GM18526 (cell line): ENCODE measurements at regions not wholly inside any gene's neighbourhood (a gene's known extent, or its start where the extent isn't known, plus 50 kb on each side); places are given as distances from the start of the nearest gene placed in this dataset.

Experiments
- POLR2A ChIP-seq: IDR thresholded peaks from 3 replicates; pipeline ENCODE4 v1.6.1; 2011; ENCODE audit not compliant: insufficient read length; ENCODE audit errors: extremely low read depth

DNA sequence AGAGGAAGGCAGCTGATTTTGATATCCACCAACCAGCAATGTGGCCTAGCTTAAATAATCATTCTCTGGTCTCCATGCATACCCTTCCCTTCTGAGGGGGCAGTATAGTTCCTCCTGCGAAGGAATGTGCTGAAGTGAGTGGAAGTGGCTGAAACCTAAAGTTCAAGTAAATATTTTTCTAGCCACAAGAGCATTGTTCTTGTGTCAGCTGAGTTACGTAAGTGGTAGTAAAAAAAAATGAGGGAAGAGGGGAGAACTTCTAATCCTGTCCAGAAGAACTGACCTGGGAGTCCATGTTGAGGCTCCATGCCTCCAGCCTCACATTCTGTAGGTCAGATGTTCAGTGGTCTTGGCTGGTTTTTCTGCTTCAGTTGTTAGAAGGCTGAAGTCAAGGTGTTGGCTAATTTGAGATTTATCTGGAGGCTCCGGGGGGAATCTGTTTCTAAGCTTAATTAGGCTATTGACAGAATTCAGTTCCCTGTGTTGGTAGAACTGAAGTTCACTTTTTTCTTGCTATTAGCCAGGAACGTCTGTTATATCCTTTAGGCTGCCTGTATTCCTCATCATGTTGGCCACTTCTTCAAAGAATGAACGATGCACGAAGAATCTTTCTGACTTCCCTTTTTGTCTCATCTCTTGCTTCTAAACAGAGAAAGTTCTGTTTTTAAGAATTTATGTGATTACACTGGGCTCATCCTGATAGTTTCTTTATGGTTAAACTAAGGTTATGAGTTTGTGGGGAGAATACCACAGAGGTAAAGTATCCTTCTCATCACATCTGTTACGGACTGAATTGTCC lies 207.1 kb upstream of the PRSS16 start:
- no peak for TF ChIP-seq POLR2A

DNA sequence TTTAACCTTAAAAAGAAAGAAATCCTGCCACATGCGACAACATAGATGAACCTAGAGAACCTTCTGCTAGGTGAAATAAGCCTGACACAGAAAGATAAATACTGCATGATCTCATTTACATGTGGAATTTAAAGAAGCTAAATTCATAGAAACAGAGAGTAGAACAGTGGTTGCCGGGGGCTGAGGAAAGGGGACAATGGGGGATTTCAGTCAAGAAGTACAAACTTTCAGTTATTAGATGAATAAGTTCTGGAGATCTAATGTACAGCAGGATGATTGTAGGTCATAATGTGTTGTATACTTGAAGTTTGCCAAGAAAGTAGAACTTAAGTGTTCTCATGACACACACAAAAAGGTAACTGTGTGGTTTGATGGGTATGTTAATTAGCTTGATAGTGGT lies 204.3 kb upstream of the PRSS16 start:
- TF ChIP-seq POLR2A = no peak

DNA sequence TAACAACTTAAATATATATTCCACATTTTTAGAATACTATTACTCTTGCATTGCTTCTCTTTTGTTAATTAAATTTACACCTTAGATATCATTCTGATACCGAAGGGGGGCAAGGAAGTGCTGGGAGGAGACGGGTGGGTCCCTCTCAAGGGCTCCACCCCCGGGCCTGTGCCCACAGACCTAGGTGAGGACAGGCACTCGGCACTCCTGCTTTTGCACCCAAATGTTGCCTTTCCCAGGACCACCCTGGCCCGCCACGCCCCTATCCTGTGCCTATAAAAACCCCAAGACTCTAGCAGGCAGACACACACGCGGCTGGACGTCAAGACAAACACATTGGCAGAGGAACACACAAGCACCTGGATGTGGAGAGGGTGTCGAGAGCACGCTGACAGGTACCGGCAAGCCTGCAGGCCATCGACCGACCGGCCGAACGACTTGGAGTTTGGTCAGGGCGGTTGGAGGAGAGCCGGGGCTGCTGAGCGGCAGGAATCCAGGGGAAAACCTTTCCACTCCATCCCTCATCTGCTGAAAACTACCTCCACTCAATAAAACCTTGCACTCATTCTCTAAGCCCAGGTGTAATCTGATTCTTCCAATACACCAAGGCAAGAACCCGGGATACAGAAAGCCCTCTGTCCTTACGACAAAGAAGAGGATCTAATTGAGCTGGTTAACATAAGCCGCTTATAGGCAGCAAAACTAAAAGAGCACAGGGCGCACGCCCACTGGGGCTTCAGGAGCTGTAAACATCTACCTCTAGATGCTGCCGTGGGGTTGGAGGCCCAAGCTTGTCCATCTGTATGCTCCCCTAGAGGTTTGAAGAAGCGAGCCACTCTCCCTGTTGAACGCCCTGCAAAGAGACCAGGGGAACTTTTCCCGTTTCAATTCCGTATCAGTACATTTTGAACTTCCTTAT lies 197.4 kb upstream of the PRSS16 start:
- TF ChIP-seq POLR2A = no peak

DNA sequence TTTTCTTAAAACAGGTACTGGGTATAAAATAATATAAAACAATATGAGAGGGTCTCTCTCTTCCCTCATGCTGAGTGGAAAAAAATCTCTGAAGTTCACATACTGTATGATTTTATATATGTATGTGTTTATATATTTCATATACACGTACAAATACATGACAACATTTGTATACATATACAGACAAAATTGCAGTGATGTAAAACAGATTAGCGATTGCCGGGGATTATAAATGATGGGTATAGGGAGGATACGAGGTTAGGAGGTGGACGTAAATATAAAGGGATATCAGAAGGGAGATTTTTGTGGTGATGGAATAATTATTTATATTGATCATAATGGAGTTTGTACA lies 194.8 kb upstream of the PRSS16 start:
- no peak for TF ChIP-seq POLR2A

DNA sequence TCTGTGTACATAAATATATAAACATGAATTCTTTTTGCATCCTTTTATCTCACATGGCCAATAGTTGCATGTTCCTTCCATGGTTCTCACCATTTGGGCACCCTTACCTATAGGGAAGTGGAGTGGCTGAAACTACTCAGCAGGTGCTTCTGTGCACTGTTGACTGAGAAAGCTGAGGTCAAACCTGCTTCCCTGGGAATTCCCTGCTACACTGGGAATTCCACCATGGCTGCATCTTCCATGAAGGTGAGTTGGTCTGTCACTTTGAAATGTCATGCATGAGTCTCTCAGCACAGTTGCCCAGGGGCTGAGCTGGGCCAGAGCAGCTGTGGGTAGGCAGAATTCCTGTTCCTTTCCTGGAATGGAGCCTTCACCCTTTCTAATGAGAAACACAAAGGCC lies 193.8 kb upstream of the PRSS16 start:
- TF ChIP-seq POLR2A = no peak

DNA sequence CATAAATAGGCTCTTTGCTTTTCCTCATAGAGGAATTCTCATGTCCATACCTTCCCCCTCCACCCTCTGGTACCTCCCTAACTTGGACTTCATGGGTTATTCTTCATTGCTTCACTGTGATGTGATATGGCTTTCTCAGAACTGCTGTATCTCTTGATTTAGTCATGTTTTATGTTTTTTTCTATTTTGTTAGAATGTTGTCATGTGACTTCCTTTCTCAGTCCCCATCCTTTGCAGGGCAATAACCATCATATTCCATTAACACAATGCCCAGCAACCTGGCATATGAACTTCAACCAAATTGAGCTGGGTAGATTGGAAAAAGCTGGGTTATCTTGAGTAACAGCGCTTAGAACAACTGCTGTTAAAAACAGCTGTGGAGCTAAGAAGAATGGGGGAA lies 190.9 kb upstream of the PRSS16 start:
- TF ChIP-seq POLR2A = no peak

DNA sequence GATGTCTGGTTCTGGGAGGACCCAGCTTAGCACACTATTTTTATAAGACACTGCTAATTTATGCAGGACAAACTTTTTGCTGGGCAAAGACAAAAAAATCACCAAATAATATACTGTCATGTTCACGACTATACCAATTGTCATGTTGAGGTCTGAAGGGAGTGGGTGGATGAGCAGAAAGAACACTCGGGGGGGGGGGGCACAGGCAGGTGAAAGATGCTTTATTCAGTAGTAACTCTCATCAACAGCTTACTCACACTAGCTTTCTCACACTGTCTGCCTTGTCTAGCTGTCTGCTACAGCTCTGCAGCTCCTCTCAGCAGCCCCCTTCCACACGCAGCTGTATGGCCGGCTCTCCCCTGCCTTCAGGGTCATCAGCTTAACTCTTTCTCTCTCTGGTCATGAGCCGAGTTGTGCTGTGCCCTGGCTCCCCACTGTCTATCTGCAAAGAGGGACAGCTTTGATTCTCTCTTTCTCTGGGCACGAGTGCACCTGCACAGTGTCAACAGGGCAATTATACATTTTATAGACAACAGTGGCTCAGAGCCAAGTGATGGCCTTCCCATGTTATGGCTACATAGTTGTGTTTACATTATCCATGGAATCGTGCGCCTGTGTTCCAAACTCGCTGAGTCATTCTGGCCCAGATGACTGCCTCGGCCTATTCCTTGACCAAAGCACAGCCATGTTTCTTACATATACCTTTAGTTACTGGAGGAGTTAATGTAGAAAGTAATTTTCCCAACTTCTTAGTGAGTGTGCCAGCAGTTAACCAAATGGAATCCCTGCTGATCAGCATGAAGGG lies 187.7 kb upstream of the PRSS16 start:
- TF ChIP-seq POLR2A = no peak

DNA sequence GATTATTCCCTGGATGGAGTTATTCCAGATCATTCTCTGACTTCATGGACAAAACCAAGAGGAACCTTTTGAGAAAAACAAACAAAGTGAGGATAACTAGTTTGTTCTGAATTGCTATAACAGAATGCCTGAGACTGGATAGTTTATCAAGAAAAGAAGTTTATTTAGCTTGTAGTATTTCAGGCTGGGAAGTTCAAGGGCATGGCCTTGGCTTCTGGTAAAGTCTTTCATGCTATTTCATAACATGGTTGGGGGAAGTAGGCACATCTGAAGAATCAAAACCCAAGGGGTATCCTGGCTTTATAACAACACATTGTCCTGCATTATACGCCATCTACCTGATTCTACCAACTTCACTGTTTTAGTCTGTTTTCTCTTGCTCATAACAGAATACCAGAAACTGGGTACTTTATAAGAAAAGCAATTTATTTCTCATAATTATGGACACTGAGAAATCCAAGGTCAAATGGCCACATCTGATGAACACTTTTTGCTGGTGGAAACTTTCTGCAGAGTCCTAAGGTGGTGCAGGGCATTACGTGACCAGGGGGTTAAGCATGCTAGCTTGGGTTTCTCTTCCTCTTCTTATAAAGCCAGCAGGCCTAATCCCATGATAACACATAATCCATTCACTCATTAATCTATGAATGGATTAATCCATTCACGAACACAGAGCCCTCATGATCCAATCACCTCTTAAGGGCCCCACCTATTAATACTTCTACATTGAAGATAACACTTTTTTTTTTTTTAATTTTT lies 186.1 kb upstream of the PRSS16 start:
- TF ChIP-seq POLR2A = no peak

DNA sequence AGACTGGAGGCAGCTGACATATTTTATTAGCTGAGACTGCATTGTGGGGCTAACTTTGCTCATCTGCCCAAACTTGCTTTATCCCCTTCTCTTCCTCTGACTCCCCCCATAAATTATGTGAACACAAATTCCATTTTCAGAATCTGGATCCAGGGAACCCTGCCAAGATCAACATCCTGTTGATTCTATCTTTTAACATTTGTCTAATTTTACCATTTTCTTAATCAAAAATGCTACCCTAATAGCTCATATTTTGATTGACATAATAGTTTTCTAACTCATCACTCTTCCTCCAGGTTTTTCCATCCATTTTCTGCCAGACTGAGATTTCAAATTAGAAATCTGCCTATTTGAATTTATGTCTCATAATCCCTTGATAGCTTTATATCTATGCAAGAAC lies 184.7 kb upstream of the PRSS16 start:
- no peak for TF ChIP-seq POLR2A

DNA sequence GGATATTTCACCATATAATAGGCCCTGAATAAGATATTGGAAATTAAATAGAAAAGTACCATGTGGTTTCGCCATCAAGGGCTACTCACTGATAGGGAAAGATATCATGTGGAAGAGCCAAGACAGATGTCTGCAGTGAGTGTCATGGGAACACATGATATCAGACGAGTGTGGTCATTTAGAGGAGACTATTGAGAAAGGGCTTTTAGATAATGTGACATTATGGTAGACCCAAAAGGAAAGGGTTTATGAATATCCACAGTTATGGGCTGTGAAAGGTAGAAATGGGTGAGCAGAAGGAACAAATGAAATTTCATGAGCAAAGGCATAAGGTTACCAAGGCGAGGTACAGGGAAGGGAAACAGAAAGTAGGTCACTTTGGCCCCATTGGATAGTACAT lies 182.3 kb upstream of the PRSS16 start:
- TF ChIP-seq POLR2A = no peak

DNA sequence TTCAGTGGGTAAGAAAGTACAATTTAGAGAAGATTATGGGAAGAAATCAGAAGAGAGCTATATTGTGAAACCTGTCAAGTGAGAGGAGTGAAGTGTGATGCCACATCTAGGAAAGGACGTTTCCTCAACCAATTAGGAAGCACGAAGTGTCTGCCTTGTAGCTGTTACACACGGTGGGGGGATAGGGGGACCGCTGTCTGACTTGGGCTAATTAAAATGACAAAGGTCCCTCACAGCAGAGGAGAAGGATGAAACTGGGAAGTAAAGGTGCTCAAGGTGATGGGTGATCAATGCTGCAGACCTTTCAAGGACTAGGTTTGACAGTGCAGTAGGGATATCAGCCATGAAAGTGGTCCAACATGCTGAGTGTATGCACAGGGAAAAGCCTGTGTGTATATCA lies 181.1 kb upstream of the PRSS16 start:
- no peak for TF ChIP-seq POLR2A

DNA sequence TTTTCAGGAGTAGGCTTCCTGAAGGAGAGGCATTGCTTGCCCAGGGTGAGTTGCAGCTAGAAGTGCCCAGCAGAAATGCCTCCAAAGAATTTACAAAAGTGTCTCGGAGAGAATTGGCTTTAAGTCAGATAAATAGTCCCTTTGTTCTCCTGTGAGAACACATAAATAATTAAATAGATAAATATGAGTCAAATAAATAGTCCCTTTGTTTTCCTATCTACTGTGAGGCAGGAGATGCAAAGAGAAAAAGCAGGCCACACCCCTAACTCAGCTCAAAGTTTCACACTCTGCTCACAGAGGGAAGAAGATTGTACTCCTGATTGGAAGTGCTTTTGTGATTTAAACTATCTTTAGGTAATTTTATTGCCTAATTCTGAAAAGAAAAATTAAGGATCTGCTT lies 180.7 kb upstream of the PRSS16 start:
- TF ChIP-seq POLR2A = no peak

DNA sequence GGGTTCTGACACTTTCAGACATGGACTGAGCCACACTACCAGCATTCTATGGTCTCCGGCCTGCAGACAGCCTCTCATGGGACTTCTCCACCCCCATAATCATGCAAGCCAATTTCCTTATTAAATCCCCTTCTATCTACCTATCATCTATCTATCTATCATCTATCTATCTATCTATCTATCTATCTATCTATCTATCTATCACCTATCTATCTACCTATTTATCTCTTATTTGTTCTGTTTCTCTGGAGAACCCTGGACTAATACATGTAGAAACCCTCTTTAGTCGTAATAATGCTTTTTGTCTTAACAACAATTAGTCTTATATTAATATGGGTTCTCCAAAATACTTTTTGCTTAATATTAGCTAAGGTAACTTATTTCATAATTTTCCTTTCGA lies 174.1 kb upstream of the PRSS16 start:
- TF ChIP-seq POLR2A = no peak

DNA sequence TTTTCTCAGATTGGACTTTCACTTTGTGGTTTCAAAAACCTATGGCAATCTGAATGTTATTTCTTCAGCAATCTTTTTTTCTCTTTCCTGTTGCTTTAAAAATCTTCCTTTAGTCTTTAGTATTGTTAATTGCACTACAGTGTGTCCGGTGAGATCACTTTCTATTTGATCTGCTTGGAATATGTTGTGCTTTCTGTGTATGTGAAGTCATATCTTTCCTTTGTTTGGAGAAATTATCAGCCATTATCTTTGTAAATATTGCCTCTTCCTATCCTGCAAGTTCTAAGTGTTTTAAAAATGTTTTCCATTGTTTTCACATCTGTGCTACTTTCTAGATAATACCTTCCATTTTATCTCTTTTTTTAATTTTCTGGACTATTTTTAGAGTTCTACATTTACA lies 171.4 kb upstream of the PRSS16 start:
- TF ChIP-seq POLR2A = no peak
